WI38 (cell line): ENCODE measurements at regions not wholly inside any gene's neighbourhood (a gene's known extent, or its start where the extent isn't known, plus 50 kb on each side); places are given as distances from the start of the nearest gene placed in this dataset.
A peak's percentile ranks its signal among the peaks of the same experiment; 100 is the strongest.

ENCODE experiments used
- H3K4me3 ChIP-seq: 2 replicates; pipeline ENCODE4 v1.5.1; 2011; ENCODE audit warnings: low read depth, mild to moderate bottlenecking, control low read depth, low read length
- TF ChIP-seq, protein P1 (sequence below): IDR thresholded peaks from 2 replicates; pipeline ENCODE4 v1.5.1; 2012; ENCODE audit warnings: low read depth, mild to moderate bottlenecking, control low read depth, low read length

GRCh38 chr4:170395773-170396172 lies 306.0 kb upstream of the AADAT start:
- no peak overlapping the region for H3K4me3 ChIP-seq
- TF ChIP-seq, protein P1, sequence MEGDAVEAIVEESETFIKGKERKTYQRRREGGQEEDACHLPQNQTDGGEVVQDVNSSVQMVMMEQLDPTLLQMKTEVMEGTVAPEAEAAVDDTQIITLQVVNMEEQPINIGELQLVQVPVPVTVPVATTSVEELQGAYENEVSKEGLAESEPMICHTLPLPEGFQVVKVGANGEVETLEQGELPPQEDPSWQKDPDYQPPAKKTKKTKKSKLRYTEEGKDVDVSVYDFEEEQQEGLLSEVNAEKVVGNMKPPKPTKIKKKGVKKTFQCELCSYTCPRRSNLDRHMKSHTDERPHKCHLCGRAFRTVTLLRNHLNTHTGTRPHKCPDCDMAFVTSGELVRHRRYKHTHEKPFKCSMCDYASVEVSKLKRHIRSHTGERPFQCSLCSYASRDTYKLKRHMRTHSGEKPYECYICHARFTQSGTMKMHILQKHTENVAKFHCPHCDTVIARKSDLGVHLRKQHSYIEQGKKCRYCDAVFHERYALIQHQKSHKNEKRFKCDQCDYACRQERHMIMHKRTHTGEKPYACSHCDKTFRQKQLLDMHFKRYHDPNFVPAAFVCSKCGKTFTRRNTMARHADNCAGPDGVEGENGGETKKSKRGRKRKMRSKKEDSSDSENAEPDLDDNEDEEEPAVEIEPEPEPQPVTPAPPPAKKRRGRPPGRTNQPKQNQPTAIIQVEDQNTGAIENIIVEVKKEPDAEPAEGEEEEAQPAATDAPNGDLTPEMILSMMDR = no peak

GRCh38 chr4:170391066-170391740 lies 301.4 kb upstream of the AADAT start:
- H3K4me3 ChIP-seq = no peak overlapping the region
- TF ChIP-seq, protein P1 = no peak

DNA sequence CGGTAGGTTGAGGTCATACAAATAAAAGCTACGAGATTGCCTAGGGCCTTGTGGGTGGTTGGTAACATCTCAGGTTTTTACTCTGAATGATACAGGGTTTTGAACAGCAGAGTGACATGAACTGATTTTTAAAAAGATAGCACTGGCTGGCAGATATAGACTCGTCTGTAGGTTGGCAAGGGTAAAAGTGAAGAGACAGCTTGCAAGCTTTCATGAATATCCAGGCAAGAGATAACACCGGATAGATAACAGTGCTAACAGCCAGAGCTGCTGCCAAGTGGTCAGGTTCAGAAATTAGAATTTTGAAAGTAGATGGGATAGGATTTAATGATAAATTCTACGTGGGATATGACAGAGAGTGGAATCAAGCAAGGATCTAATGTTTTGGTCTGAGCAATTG lies 299.7 kb upstream of the AADAT start:
- H3K4me3 ChIP-seq = no peak overlapping the region
- TF ChIP-seq, protein P1 = no peak

DNA sequence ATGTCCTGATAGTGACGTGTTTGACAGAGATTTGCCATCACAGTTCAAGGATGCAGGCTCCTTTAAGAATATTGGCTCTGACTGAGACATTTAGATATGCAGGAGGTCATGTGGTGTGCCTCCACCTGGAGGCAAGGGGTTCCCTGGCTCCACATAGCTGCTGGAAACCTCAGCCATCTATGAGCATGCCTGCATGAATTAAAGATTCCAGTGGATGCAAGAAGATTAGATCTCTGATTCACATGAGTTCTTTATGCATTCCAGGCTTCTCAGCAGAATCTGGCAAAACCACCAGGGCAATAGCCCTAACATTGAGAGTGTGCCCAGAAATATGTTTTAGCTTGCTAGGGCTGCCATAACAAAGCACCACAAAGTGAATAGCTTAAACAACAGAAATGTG lies 298.5 kb upstream of the AADAT start:
- TF ChIP-seq, protein P1 = no peak
- no peak overlapping the region for H3K4me3 ChIP-seq

DNA sequence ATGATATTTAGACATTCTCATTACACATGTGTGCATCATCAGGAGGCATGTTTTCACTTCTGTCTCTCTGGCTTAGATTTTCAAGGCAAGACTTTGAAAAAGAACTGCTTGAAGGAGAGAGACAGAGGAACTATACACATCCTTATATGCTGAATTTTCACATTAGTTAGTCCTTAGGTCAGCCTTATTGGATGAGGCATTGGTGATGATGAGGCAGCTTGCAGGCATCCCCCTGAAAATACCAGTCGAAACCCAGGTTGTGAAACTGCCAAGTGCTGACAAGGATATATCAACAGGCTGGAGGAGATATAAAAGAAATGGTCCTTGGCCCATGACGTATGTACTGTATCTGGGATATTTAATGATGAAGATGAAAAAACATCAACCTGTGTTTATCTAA lies 297.2 kb upstream of the AADAT start:
- TF ChIP-seq, protein P1 = no peak
- no peak overlapping the region for H3K4me3 ChIP-seq

GRCh38 chr4:170386511-170386910 lies 296.8 kb upstream of the AADAT start:
- TF ChIP-seq, protein P1 = no peak
- no peak overlapping the region for H3K4me3 ChIP-seq

DNA sequence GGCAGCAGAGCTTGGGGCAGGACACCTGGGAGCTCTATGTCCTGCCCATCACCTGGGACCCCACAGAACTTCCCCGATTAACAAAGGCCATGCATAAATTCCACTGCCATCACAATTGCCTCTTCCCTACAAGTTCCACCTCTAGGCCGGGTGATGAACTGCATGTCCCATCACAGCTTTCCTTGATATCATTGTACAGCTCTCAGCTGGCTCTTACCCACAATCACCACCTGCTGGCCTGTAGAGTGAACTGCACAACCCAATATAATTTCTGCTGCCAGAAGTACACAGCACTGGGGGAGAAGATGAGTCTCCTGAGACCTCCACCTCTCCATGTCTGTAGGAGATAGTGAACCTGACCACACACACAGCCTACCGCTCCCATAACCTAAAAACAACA lies 285.0 kb upstream of the AADAT start:
- TF ChIP-seq, protein P1 = peak; percentile 12; the same call in 1 of the 2 replicates

More for the DNA sequence above, 285.0 kb upstream of the AADAT start:
- H3K4me3 ChIP-seq = no peak overlapping the region
